Stimulated activated CD4-positive, alpha-beta T cell treated with anti-CD3 and anti-CD28 coated beads, TNF-alpha, amount 100 ng/mL, for 24 hours (primary cell): ENCODE measurements at regions not wholly inside any gene's neighbourhood (a gene's known extent, or its start where the extent isn't known, plus 50 kb on each side); places are given as distances from the start of the nearest gene placed in this dataset.

Experiments used
- DNase-seq, 3 experiments: peaks; one replicate each; pipeline ENCODE4 v3.0.0-alpha.2; 2020; ENCODE audit warnings: low read depth in 3 of 3

DNA sequence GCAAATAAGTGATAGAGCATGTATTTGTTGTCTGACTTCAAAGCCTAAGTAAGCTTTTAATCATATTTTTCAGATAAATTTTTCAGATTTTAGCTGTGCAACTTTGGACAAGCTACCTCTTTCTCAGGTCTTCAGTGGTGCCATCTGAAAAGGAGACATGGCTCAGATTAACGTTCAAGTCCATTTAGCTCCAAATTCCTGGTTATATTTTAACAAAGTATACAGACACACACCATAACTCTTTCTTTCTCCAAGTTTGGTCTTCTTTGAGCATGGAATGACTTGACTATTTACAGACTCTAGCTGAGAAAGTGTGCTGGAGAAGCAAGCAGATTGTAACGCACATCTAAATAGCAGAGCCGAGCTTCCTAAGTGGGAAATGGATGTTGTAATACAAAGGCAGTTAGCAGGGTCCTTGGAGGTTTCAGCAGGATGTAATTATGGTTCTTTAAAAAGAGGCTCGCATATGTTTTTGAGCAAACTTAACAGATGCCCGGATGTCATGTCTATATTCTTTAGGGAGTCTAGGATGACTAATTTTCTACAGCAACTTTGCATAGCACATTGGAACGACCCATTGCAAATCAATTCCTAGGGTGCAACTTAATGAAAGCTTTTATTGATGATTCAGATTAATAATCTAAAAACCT, 128.1 kb upstream of the E2F8 start:
- DNase-seq, result no peak

GRCh38 chr11:19366992-19367709, 126.4 kb upstream of the E2F8 start:
- no peak for DNase-seq

GRCh38 chr11:19365743-19366410, 125.1 kb upstream of the E2F8 start:
- DNase-seq, result no peak

- DNase-seq, result no peak
These were observed 118.7 kb upstream of the E2F8 start for GRCh38 chr11:19359221-19360000.

DNA sequence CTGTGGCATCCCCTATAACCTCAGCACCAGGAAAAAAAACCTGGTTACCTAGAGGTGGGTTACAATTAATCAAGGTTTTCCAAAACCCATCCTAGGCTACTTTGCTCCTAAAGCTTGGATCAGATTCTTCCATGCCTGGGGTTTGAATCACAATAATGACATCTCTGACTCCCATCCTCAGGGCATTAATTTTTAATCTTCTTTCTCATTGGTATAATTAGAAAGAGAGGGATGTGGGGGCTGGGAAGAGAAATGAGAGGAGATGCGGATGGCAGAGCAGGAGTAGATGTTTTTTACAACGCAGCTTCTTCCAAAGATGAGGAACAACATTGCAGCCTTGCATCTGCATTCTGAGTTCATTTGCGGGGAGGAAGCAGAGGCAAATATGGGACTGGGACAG, 117.2 kb upstream of the E2F8 start:
- no peak for DNase-seq

DNA sequence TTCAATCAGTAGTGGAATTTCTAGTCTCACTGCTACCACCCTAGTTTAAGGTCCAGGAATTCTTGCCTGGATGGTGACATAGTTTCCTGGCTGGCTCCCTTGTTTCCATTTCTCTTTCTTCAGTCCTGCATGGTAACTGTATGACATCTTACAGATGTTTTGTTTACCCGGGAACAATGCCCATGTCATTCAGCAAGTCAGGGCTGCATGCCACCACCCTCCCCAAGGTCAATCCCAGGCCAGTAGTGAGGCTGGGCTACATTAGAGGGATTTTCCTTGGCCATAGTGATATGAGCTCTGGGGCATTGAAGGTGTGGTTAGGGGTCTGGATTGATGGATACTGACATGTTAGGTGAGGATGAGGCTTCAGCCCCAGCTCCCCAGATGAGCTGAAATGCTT, 114.9 kb upstream of the E2F8 start:
- DNase-seq, result no peak

GRCh38 chr11:19353287-19353850, 112.6 kb upstream of the E2F8 start:
- DNase-seq, result no peak

DNA sequence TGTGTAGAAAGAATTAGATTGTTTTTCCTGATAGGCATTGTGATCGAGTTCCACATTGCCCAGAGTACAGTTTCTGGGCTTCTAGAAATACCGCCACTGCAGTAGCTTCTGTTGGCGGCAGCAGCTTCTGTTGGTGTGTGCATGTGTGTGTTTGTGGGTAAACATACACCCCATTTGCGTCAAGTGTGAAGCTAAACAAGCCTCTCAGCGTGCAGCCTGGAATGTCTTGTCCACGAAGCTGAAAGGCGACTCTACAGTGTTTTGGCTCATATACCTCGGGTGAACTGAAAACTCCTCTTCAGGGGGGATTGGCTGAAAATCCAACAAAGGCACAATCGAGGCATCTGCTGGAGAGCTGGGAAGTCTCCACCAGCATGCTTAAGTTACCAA, 112.0 kb upstream of the E2F8 start:
- DNase-seq, result no peak

DNA sequence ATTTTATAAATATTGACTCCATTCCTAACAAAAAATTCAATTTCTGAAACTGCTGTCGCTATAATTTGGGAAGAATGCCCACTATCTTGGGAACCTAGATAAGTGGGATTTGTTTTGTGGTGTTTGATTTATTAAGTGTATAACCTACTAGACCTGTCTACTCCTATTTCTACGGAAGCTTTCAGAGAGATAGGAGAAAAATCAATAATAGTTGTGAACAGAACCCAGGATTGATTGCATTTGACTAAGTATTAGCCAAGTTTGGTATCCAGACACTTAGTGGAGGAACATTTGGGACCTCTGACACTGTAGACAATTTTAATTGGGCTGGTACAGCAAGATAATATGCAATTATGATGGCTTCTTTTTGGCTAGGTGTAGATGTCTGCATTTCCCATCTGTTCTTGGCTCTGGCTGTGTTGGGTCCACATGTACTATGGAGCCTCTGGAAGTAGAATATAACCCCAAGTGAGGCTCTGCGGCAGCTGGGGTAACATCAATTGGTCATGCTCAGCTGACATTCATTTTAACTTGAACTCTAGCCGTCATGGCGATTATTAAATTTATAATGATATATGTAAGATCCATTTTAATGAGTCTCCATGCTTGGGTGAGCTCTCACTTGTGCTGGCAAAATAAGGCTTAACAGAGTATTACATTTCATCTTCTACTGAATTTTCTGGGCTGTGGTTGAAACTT, 111.5 kb upstream of the E2F8 start:
- DNase-seq, result no peak

DNA sequence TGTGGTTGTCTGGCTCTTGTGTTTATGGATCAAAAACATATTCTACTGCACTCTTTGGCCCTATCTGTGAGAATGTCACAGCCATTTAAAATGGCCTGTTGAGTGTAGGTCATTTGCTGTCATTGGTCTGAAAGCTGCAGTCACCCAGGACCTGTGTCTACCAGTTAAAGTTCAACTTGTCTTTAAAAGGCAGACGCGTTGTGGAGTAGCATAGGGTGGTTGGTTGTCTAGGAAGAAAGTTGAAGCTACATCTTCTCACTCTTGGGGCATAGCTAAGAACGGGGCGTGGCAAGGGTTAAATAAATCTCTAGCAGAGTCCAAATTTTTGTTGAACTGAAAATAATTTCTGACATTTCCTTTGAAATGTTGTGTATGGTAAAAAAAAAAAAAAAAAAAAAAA, 110.7 kb upstream of the E2F8 start:
- no peak for DNase-seq

DNA sequence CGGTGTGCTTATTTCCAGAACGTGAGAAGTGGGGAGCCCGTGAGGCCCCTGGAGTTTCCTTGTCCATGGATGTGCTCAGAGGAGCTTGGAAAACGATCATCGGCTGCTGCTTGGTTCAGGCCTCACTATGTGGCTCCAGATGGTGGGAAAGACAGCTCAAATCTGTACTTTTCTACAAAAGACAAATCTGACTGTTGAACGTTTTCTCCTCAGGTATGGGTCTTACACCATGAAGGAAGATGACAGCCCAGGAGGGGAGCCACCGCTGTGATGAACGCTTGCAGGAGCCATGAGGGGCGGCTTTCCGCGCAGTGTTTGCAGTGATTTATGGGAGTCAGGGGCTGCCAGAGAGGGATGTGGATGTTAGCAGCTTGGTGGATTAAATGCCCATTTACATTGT, 109.4 kb upstream of the E2F8 start:
- DNase-seq, result no peak

- DNase-seq, result no peak
These were observed 108.7 kb upstream of the E2F8 start for GRCh38 chr11:19349340-19350025.

DNA sequence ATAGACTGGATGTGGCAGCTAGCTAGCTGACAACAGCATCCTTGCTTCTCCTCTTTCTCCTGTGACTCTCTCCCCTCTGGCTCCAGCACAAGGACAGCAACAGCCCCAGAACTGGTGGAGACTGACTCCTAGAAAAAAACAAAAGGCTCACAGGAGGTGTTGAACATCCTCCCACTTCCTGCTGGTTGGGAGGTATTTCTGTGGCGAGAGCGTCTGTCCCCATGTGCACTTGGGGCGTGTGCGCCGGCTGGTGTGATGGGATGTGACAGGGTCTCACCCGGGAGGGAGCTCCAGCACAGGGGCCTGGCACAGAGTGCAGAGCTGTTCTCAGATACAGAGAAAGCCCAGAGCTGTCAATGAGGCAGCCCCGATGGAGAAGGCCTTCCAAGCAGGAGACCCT, 107.2 kb upstream of the E2F8 start:
- DNase-seq, result no peak

- DNase-seq, result no peak
These were observed 105.3 kb upstream of the E2F8 start for GRCh38 chr11:19345848-19346681.

- no peak for DNase-seq
These were observed 104.7 kb upstream of the E2F8 start for GRCh38 chr11:19345519-19345847.

DNA sequence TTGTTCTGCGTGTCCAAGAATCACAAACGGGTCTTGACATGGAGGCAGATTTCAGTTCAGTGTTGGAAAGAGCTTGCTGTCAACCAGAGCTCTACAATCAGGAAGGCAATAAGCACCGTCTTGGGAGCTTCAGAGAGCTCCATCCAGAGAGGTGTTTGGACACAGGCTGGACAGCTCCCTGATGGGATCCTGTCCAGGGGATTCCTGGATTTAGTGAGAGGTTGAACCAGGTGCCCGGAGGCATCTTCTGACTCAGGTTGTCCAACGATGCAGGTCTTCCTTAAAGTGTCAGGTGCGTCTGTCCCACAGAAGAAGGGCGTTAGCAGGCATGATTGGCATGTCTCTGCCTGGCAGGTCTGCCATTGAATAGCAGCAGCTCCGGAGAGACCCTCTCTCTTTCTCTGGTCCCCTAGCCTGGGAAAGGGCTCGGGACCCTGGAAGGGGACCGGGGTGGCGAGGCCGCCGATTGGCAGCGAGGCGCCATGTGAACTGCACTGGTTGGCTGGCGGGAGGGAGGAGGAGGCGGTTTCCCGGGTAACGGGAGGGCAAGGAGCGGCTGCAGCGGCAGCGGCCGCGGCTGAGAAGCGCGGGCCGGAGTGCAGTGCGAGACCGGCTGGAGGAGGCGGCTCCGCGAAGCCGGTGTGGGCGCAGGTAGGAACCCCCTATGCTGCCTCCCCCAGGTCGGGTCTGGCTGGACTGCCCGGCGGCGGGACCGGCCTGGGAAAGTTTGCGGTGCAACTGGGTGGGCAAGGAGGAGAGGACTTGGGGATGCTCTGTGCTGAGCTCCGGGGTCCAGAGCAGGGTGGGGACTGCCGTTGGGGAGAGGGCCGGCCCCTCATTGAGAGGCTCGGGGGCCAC, 104.1 kb upstream of the E2F8 start:
- DNase-seq, result no peak

GRCh38 chr11:19342036-19342435, 101.3 kb upstream of the E2F8 start:
- DNase-seq, result no peak

GRCh38 chr11:19338375-19338774, 97.6 kb upstream of the E2F8 start:
- DNase-seq, result no peak

GRCh38 chr11:19337779-19338178, 97.0 kb upstream of the E2F8 start:
- no peak for DNase-seq
